ENCODE measurements at regions not wholly inside any gene's neighbourhood (a gene's known extent, or its start where the extent isn't known, plus 50 kb on each side); places are given as distances from the start of the nearest gene placed in this dataset.

- DNase-seq (ENCODE audit: low spot score), result no peak
Observed at GRCh38 chr17:27974045-27974436, 68.4 kb upstream of the NLK start.

DNA sequence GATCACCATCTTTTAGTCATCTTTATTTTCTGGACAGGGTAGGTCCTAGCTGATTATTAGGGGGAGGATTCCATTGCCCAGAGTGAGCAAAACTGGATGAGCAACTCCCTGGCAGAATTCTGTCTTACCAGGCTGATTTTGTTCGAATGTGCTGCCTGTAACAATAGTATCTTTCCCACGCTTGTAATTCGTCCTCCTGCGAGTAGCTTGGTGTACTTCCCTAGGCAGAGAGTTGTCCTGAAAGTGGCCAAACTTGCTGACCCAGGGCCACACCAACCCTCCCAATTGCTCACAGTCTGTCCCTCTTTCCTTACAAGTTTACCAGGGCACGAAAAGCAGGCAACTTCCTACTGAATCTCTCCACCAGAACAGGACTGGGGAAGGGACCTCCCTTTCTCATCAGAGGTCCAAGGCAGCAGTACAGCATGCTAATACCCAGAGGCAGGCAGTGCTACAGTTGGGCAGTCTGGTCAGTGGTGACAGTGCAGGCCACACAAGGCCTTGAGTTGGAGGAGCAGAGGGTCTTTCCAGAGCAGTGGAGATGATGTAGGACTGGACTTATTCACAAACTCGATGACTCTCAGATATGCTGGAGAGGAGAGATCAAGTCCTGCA, 67.8 kb upstream of the NLK start:
- DNase-seq (ENCODE audit: low spot score), result no peak

GRCh38 chr17:27975146-27976011, 67.1 kb upstream of the NLK start:
- DNase-seq (ENCODE audit: low spot score), result no peak

DNA sequence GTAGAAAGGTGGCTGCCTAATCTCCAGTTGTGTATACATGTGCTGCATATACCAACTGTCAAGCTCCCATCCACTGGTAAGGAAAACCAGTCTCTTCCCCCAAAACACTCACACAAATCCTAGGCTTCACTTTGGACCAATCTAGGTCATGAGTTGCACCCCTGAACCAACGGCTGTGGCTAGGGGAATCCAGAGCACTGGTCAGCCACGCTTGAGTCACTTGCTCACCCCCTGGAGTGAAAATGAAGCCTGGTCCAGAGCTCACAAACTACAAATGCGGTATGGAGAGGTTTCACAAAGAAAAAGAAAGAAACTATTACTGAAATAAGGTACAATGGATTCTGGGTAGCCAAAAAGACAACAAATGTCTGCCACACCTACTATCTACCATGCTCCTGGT, 66.1 kb upstream of the NLK start:
- DNase-seq (ENCODE audit: low spot score), result no peak

DNA sequence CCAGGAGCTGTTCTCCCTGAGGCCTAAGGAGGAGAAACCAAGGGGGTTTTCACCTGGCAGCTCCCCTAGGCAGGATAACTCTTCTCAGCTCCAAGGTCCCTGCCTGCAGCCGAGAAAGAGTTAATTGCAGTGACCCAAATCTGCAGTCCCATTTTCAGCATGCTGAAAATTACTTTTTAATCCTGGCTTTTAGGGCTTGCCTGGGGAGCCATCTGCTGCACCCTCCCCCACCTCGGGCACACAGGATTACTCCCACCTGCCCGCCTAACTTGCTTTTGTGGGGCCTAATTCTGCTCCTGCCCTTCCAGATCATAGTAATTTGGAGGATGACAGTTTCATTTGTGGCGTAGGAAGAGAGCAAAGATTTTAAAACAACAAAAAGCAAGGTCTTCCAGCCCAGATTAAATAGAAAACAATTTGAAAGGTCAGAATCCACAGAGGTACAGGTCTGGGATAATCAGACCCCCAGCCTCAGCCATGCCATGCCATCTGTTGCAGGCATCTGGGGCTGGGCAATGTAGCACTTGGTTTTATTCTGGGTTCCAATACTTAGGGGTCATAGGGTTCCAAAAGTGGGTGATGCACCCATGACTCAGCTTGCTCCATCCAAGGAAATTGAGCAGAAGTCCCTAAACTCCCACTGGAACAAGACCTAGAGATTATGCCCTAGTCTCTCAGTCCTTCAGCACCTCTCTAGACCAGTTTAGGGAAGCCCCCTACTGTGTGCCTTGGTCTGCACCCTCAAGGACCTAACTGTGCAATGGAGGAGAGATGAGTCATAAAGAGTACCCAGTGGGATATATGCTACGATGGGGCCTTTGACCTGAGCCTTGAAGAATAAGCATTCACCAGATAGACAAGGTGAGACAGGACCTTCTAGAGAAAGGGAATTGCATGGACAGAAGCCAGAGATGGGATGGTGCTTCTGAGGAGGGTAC, 64.5 kb upstream of the NLK start:
- DNase-seq (ENCODE audit: low spot score), result no peak

DNA sequence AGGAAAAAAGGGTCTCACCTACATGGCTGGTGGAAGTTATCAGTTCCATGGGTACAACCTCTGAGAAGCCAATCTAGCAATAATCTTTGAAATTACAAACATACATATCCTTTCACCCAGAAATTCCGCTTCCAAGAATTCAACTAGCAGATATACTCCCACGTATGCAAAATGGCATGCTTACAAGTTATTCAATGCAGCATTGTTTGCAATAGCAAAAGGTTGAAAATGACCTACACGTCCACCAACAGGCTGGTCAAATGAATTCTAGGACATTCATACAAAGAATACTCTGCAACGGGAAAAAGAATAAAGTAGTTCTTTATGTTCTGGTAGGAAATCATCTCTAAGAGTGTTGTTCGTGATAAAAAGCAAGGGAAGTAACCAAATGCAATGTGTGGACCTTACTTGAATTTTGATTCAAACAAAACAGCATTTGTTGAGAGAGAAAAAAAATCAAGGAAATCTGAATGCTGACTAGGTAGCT, 63.7 kb upstream of the NLK start:
- DNase-seq (ENCODE audit: low spot score), result no peak

DNA sequence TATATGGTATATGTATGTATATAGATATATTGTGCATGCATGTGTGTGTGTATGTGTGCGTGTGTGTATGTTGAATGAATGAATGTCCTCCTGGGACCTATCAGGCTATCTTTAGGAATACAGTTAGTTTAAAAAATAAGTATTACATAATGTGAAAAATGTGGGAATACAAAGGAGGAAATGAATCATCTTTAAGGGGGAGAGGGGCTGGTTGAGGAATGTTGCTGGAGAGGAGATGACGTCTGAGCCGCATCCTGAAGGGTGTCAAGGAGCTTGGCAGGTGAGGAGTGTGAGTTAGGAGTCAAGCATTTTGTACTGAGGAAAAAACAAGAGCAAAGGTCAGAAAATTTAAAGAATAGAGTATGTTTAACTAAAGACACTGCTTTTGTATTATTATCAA, 62.4 kb upstream of the NLK start:
- no peak for DNase-seq (ENCODE audit: low spot score)

- DNase-seq (ENCODE audit: low spot score), result no peak
Observed at GRCh38 chr17:27981978-27982377, 60.5 kb upstream of the NLK start.

DNA sequence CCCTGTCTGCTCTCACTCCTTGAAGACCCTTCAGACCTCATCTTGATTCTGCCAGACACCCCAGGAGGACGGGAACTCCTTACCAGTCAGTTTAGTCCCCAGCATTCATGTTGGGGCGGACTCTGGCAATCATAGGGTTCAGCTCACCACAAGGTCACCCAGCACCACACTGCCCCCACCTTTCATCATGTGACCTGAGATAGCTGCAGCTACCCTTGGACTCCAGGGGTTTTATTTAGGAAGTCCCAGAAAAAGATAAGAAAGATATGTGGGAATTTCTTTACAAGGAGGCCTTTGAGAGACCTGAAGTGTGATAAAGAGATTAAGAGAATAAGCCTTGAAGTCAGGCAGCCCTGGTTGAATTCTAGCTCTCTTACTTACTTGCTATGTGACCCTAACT, 59.8 kb upstream of the NLK start:
- no peak for DNase-seq (ENCODE audit: low spot score)

DNA sequence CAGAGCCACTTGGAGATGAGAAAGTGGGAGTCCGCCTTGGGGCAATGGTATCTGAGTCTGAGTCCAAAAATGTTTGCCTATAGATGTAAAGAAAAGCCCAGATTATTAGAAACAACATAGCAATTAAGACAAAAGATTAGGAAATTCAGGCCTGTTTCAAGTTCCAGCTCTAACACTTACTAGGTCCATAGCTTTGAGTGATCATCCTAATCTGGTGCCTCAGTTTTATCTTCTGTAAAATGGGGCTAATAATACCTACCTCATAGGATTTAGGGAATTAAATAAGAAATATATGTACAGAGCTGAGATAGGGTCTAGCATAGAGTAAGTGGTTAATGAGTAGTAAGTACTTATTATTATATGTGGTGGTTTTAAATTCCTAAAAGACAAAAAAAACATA, 58.6 kb upstream of the NLK start:
- DNase-seq (ENCODE audit: low spot score), result no peak

GRCh38 chr17:27984404-27984803, 58.1 kb upstream of the NLK start:
- no peak for DNase-seq (ENCODE audit: low spot score)

- no peak for DNase-seq (ENCODE audit: low spot score)
Observed at GRCh38 chr17:27984816-27985215, 57.7 kb upstream of the NLK start.

DNA sequence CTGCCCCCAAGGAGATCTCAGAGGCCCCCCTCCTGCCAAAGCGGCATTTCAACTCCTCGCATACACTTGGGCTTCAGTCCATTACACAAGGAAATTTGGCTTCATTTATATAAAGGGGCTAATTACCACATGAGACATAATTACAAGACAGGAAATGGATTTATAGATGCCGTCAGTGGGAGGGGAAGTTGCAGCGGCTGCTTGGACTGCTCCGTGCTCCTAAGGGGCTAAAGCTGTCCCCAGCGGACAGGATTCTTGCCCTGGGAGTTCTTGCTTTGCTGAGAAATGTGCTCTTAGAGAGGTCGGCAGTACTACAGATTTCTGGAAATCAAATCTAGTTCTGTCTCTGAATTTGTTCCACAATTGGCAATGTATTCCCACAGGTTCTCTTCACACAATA, 57.2 kb upstream of the NLK start:
- peak; percentile 34 for DNase-seq (ENCODE audit: low spot score)

DNA sequence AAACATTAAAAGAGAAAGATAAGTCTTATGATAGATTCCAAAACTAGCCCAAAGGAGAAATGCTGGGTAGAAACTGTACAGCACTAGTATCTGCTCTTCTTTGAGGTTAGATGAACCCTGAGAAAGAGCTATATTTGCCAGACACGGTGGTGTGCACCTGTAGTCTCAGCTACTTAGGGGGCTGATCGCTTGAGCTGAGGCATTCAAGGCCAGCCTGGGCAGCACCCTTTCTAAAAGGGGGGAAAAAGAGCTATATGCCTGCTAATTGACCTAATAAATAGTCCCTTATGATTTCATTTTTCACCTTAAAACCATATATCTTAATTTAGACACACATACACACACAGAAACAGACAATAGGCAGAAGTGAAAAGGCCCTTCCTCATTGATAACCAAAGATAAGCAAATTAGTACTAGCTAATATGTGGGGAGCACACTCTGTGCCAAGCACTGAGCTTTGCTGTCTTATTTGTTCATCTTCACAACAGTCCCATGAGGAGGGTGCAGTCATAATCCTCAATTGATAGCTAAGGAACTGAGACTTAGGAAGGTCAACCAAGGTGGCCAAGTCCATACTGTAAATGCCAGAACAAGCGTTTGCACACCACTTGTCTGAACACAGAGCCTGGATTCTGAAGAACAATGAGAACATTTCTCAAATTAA, 56.6 kb upstream of the NLK start:
- peak; percentile 27 for DNase-seq (ENCODE audit: low spot score)

GRCh38 chr17:27986805-27987684, 55.4 kb upstream of the NLK start:
- no peak for DNase-seq (ENCODE audit: low spot score)

DNA sequence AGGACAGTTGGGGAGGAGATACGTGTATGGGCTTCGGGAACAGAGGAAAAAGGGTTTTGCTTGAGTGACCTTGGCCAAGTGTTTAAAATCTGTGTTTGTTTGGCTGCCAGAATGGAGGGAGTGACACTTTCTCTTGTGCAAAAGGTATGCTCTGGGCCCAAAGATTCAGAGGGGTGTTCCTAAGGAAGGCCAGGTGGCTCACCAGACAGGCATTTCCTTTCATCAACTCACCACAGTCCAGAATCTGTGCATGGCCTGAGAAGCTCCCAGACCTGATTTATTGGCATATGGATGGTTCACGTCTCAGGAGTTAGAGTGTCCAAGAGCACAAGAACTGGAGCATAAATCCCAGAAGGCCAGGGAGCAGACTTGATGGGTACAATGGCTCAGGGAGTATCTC, 53.4 kb upstream of the NLK start:
- DNase-seq (ENCODE audit: low spot score), result no peak

DNA sequence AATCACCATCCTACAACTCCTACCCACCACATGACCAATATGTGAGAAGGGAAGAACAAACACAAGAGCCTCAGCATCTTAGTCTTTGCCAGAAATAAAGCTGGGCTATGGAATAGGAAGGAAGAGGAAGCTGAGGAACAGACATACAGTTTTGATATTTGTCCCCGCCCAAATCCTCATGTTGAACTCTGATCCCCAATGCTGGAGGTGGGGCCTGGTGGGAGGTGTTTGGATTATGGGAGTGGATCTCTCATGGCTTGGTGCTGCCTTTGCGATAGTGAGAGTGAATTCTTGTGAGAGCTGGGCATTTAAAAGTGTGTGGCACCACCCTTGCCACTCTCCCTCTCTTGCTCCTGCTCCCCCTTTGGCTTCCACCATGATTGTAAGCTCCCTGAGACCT, 52.4 kb upstream of the NLK start:
- DNase-seq (ENCODE audit: low spot score), result no peak

GRCh38 chr17:27990979-27991378, 51.5 kb upstream of the NLK start:
- DNase-seq (ENCODE audit: low spot score), result no peak

GRCh38 chr17:27991462-27991993, 50.9 kb upstream of the NLK start:
- DNase-seq (ENCODE audit: low spot score), result no peak

Measured in germinal center (tissue), 1 donor.